ENCODE measurements at regions not wholly inside any gene's neighbourhood (a gene's known extent, or its start where the extent isn't known, plus 50 kb on each side); places are given as distances from the start of the nearest gene placed in this dataset. TPM values are rescaled to one million over a fixed set of nuclear protein-coding genes. Genes with fewer than 3 reads are reported as not detected.

GRCh38 chr6:154945271-154945890 lies 49.7 kb upstream of the TIAM2 start:
- H3K9me3 ChIP-seq (ENCODE audit: control insufficient read depth in 4 of 4, low read length in 3 of 4), result no peaks in the 10 kb centered on the region
- H3K4me1 ChIP-seq (ENCODE audit: control insufficient read depth in 4 of 4, insufficient read depth in 4 of 4, low read length in 3 of 4), result no peaks in the 10 kb centered on the region
- no peak for TF ChIP-seq ATF3 (IDR thresholded peaks at IDR 0.05)
- TF ChIP-seq RXRA (IDR thresholded peaks at IDR 0.05), result no peak
- TF ChIP-seq FOXA2 (IDR thresholded peaks at IDR 0.05), result no peak
- TF ChIP-seq, protein P1, sequence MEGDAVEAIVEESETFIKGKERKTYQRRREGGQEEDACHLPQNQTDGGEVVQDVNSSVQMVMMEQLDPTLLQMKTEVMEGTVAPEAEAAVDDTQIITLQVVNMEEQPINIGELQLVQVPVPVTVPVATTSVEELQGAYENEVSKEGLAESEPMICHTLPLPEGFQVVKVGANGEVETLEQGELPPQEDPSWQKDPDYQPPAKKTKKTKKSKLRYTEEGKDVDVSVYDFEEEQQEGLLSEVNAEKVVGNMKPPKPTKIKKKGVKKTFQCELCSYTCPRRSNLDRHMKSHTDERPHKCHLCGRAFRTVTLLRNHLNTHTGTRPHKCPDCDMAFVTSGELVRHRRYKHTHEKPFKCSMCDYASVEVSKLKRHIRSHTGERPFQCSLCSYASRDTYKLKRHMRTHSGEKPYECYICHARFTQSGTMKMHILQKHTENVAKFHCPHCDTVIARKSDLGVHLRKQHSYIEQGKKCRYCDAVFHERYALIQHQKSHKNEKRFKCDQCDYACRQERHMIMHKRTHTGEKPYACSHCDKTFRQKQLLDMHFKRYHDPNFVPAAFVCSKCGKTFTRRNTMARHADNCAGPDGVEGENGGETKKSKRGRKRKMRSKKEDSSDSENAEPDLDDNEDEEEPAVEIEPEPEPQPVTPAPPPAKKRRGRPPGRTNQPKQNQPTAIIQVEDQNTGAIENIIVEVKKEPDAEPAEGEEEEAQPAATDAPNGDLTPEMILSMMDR (IDR thresholded peaks at IDR 0.05; ENCODE audit: low read depth, low read length, missing input control), result no peak
- TF ChIP-seq YY1 (IDR thresholded peaks at IDR 0.05), result no peak
- TF ChIP-seq RAD21 (IDR thresholded peaks at IDR 0.05), result no peak
- TF ChIP-seq, protein P2, sequence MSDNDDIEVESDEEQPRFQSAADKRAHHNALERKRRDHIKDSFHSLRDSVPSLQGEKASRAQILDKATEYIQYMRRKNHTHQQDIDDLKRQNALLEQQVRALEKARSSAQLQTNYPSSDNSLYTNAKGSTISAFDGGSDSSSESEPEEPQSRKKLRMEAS (IDR thresholded peaks at IDR 0.05), result no peak
- 97% methylated on average over 11 of the region's 11 CpGs for WGBS
- no peaks in the 10 kb centered on the region for H3K36me3 ChIP-seq (ENCODE audit: control insufficient read depth in 4 of 4, insufficient read depth in 3 of 4, low read depth in 1 of 4, low read length in 3 of 4)
- no peaks in the 10 kb centered on the region for H3K27me3 ChIP-seq (ENCODE audit: control insufficient read depth in 4 of 4, insufficient read depth in 4 of 4, low read length in 3 of 4)
- H3K27ac ChIP-seq (ENCODE audit: low read depth in 1 of 2, low read length in 2 of 2), result no peak overlapping the region
- no peak overlapping the region for H3K9ac ChIP-seq (ENCODE audit: low read depth in 1 of 2, low read length in 2 of 2)
- no peak for DNase-seq (ENCODE audit: low spot score)
- no peak overlapping the region for H3K4me3 ChIP-seq (ENCODE audit: low read depth in 1 of 3, low read length in 3 of 3)

Small RNAs in the stretch of these regions (small RNA-seq; reads per million reads assigned to genes)
- not detected for gene RF00096
